ENCODE measurements at regions not wholly inside any gene's neighbourhood (a gene's known extent, or its start where the extent isn't known, plus 50 kb on each side); places are given as distances from the start of the nearest gene placed in this dataset.

- DNase-seq (ENCODE audit: low read depth), result peak; percentile 1
- TF ChIP-seq CTCF (conservative IDR thresholded peaks at IDR 0.05; ENCODE audit: low read length), result no peak
Measured at GRCh38 chr18:78242254-78242643, 737.4 kb upstream of the SALL3 start.

GRCh38 chr18:78242806-78243205 is 736.8 kb upstream of the SALL3 start:
- no peak overlapping the region for H3K4me3 ChIP-seq (ENCODE audit: low read length)
- DNase-seq (ENCODE audit: low read depth), result no peak
- TF ChIP-seq CTCF (conservative IDR thresholded peaks at IDR 0.05; ENCODE audit: low read length), result no peak

More at GRCh38 chr18:78242254-78242643, 737.4 kb upstream of the SALL3 start:
- H3K4me3 ChIP-seq (ENCODE audit: low read length), result no peak overlapping the region

- no peak overlapping the region for H3K4me3 ChIP-seq (ENCODE audit: low read length)
- no peak for DNase-seq (ENCODE audit: low read depth)
- no peak for TF ChIP-seq CTCF (conservative IDR thresholded peaks at IDR 0.05; ENCODE audit: low read length)
Measured at GRCh38 chr18:78244779-78245178, 734.8 kb upstream of the SALL3 start.

- TF ChIP-seq CTCF (conservative IDR thresholded peaks at IDR 0.05; ENCODE audit: low read length), result no peak
- no peak for DNase-seq (ENCODE audit: low read depth)
- H3K4me3 ChIP-seq (ENCODE audit: low read length), result no peak overlapping the region
Measured at GRCh38 chr18:78245451-78245850, 734.2 kb upstream of the SALL3 start.

GRCh38 chr18:78246050-78246449 is 733.6 kb upstream of the SALL3 start:
- DNase-seq (ENCODE audit: low read depth), result no peak
- H3K4me3 ChIP-seq (ENCODE audit: low read length), result no peak overlapping the region
- TF ChIP-seq CTCF (conservative IDR thresholded peaks at IDR 0.05; ENCODE audit: low read length), result no peak

- TF ChIP-seq CTCF (conservative IDR thresholded peaks at IDR 0.05; ENCODE audit: low read length), result no peak
- H3K4me3 ChIP-seq (ENCODE audit: low read length), result no peak overlapping the region
- no peak for DNase-seq (ENCODE audit: low read depth)
Measured at GRCh38 chr18:78246588-78246987, 733.0 kb upstream of the SALL3 start.

GRCh38 chr18:78247615-78248289 is 731.9 kb upstream of the SALL3 start:
- DNase-seq (ENCODE audit: low read depth), result no peak
- no peak for TF ChIP-seq CTCF (conservative IDR thresholded peaks at IDR 0.05; ENCODE audit: low read length)
- no peak overlapping the region for H3K4me3 ChIP-seq (ENCODE audit: low read length)

Data from AG10803 (cell line).